Sigmoid colon (tissue), 4 donors: ENCODE measurements at regions not wholly inside any gene's neighbourhood (a gene's known extent, or its start where the extent isn't known, plus 50 kb on each side); places are given as distances from the start of the nearest gene placed in this dataset.

ENCODE experiments used
- EP300 ChIP-seq, 4 donors: sonication (generic); formaldehyde crosslinking; IDR thresholded peaks; one replicate each; pipeline ENCODE4 v1.6.1; 2017; ENCODE audit warnings: antibody characterized with exemption in 4 of 4
- TF ChIP-seq, protein P1 (sequence below), 4 experiments: fragments of 450-650 bp in 3 of 4; fragments of 200-600 bp in 1 of 4; IDR thresholded peaks; one replicate each; pipeline ENCODE4 v1.5.1; 2016 to 2019; ENCODE audit warnings: antibody characterized with exemption in 4 of 4, mild to moderate bottlenecking in 3 of 4, moderate library complexity in 2 of 4

GRCh38 chr2:126408671-126409070 lies 247.3 kb upstream of the GYPC start:
- TF ChIP-seq, protein P1, sequence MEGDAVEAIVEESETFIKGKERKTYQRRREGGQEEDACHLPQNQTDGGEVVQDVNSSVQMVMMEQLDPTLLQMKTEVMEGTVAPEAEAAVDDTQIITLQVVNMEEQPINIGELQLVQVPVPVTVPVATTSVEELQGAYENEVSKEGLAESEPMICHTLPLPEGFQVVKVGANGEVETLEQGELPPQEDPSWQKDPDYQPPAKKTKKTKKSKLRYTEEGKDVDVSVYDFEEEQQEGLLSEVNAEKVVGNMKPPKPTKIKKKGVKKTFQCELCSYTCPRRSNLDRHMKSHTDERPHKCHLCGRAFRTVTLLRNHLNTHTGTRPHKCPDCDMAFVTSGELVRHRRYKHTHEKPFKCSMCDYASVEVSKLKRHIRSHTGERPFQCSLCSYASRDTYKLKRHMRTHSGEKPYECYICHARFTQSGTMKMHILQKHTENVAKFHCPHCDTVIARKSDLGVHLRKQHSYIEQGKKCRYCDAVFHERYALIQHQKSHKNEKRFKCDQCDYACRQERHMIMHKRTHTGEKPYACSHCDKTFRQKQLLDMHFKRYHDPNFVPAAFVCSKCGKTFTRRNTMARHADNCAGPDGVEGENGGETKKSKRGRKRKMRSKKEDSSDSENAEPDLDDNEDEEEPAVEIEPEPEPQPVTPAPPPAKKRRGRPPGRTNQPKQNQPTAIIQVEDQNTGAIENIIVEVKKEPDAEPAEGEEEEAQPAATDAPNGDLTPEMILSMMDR (IDR thresholded peaks at IDR 0.05), result no peak
- TF ChIP-seq EP300 (IDR thresholded peaks at IDR 0.05), result no peak
